GM21390 (cell line): ENCODE measurements at regions not wholly inside any gene's neighbourhood (a gene's known extent, or its start where the extent isn't known, plus 50 kb on each side); places are given as distances from the start of the nearest gene placed in this dataset.
"Not testable (repeated sequence)": the region's sequence is repeated elsewhere in the genome, so short reads cannot be mapped to it uniquely, and the experiment has no call there.

ENCODE experiments used
- ATAC-seq: cut with Tn5 transposase; IDR thresholded peaks from one replicate; pipeline ENCODE4 v1.9.1; 2021; ENCODE audit not compliant: unreplicated experiment

GRCh38 chr5:110869927-110870326 is 131.1 kb downstream of the SLC25A46 start:
- ATAC-seq: no peak

- ATAC-seq: no peak
These were observed 133.4 kb downstream of the SLC25A46 start for GRCh38 chr5:110872200-110872599.

- no peak for ATAC-seq
These were observed 134.2 kb downstream of the SLC25A46 start for GRCh38 chr5:110872963-110873362.

- ATAC-seq: no peak
These were observed 135.1 kb downstream of the SLC25A46 start for GRCh38 chr5:110873773-110874437.

GRCh38 chr5:110875115-110875514 is 136.3 kb downstream of the SLC25A46 start:
- not testable (repeated sequence) for ATAC-seq

- no peak for ATAC-seq
These were observed 139.3 kb downstream of the SLC25A46 start for GRCh38 chr5:110878115-110878514.

GRCh38 chr5:110879675-110880074 is 140.9 kb downstream of the SLC25A46 start:
- ATAC-seq: no peak

- ATAC-seq: no peak
These were observed 141.6 kb downstream of the SLC25A46 start for GRCh38 chr5:110880413-110880812.

GRCh38 chr5:110884005-110884404 is 145.2 kb downstream of the SLC25A46 start:
- no peak for ATAC-seq

- ATAC-seq: not testable (repeated sequence)
These were observed 148.4 kb downstream of the SLC25A46 start for GRCh38 chr5:110887170-110887569.

- ATAC-seq: not testable (repeated sequence)
These were observed 155.2 kb downstream of the SLC25A46 start for GRCh38 chr5:110893854-110894483.

- ATAC-seq: no peak
These were observed 156.0 kb downstream of the SLC25A46 start for GRCh38 chr5:110894805-110895204.

- no peak for ATAC-seq
These were observed 158.1 kb downstream of the SLC25A46 start for GRCh38 chr5:110896901-110897300.

- ATAC-seq: peak; percentile 88
These were observed 161.0 kb downstream of the SLC25A46 start for GRCh38 chr5:110899566-110900412.

GRCh38 chr5:110900829-110901228 is 162.0 kb downstream of the SLC25A46 start:
- no peak for ATAC-seq

GRCh38 chr5:110903966-110904365 is 165.2 kb downstream of the SLC25A46 start:
- ATAC-seq: no peak

- ATAC-seq: no peak
These were observed 162.7 kb upstream of the TSLP start for GRCh38 chr5:110908848-110909247.

GRCh38 chr5:110909415-110909814 is 162.1 kb upstream of the TSLP start:
- ATAC-seq: no peak

- ATAC-seq: no peak
These were observed 161.6 kb upstream of the TSLP start for GRCh38 chr5:110909950-110910349.

GRCh38 chr5:110913221-110913620 is 158.3 kb upstream of the TSLP start:
- ATAC-seq: no peak

- ATAC-seq: peak; percentile 66
These were observed 155.0 kb upstream of the TSLP start for GRCh38 chr5:110916381-110917049.
